OCI-LY3 (cell line): ENCODE measurements at regions not wholly inside any gene's neighbourhood (a gene's known extent, or its start where the extent isn't known, plus 50 kb on each side); places are given as distances from the start of the nearest gene placed in this dataset.

Source experiments
- CTCF ChIP-seq: fragments of 200-600, 300-600 bp; sonication (generic); IDR thresholded peaks from 2 replicates; pipeline ENCODE4 v1.5.1; 2014; ENCODE audit warnings: antibody characterized with exemption, low read length, low read depth
- EZH2phosphoT487 ChIP-seq: fragments of 200-600 bp; shearing (Covaris generic); IDR thresholded peaks from 2 replicates; pipeline ENCODE4 v1.6.1; 2018; ENCODE audit warnings: antibody characterized with exemption, mixed run types, low read depth

DNA sequence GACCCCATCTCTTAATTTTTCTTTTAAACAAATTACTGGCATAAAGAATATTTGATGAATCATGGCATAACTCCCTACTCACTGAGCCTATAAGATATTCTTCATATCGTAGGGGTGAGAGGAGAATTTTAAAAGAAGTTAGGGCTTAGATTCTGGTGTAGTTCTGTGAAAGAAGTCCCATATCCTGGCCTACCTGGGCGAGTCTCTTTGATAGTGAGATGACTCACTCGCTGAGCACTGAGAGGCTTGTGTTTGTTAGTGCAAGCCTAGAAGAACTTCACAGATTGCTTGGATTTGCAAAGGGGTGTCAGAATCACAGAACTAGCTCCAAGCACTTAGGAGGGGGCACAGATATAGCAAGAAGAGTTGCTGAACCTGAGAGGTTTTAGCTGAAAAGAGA is 133.8 kb upstream of the TMC3 start:
- TF ChIP-seq CTCF = no peak
- no peak for TF ChIP-seq EZH2phosphoT487
